ENCODE measurements at regions not wholly inside any gene's neighbourhood (a gene's known extent, or its start where the extent isn't known, plus 50 kb on each side); places are given as distances from the start of the nearest gene placed in this dataset.

GRCh38 chr4:64781737-64782326 lies 372.6 kb upstream of the TECRL start:
- DNase-seq: peak; percentile 2
- no peak for TF ChIP-seq EZH2 (IDR thresholded peaks at IDR 0.05; ENCODE audit: borderline replicate concordance, insufficient read depth, low read depth, low read length, poor library complexity, severe bottlenecking)
- TF ChIP-seq, protein P1, sequence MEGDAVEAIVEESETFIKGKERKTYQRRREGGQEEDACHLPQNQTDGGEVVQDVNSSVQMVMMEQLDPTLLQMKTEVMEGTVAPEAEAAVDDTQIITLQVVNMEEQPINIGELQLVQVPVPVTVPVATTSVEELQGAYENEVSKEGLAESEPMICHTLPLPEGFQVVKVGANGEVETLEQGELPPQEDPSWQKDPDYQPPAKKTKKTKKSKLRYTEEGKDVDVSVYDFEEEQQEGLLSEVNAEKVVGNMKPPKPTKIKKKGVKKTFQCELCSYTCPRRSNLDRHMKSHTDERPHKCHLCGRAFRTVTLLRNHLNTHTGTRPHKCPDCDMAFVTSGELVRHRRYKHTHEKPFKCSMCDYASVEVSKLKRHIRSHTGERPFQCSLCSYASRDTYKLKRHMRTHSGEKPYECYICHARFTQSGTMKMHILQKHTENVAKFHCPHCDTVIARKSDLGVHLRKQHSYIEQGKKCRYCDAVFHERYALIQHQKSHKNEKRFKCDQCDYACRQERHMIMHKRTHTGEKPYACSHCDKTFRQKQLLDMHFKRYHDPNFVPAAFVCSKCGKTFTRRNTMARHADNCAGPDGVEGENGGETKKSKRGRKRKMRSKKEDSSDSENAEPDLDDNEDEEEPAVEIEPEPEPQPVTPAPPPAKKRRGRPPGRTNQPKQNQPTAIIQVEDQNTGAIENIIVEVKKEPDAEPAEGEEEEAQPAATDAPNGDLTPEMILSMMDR (IDR thresholded peaks at IDR 0.05): peak; percentile 68
- Histone ChIP-seq H3K4me1 (ENCODE audit: control insufficient read depth in 2 of 2, insufficient read depth in 2 of 2, low read length in 2 of 2) (no peaks in the 10 kb centered on the region), H3K36me3 (replicated peaks in 1 of 2; ENCODE audit: control extremely low read depth in 1 of 2, control insufficient read depth in 1 of 2, extremely low read depth in 1 of 2, insufficient read depth in 2 of 2, low read length in 1 of 2) (no peaks in the 10 kb centered on the region), H3K9me3 (ENCODE audit: control extremely low read depth in 1 of 3, control insufficient read depth in 2 of 3, insufficient read depth in 1 of 3, low read length in 2 of 3) (no peaks in the 10 kb centered on the region), H3K9ac (ENCODE audit: low read length) (no peak overlapping the region), H4K20me1 (ENCODE audit: control insufficient read depth, insufficient read depth, low read length, poor library complexity, severe bottlenecking) (no peaks in the 10 kb centered on the region), H3K4me3 (ENCODE audit: control extremely low read depth in 1 of 5, extremely low read depth in 1 of 5, insufficient read depth in 1 of 5, low read depth in 2 of 5, low read length in 4 of 5) (no peak overlapping the region), H3K27me3 (replicated peaks in 1 of 4; ENCODE audit: control extremely low read depth in 1 of 4, control insufficient read depth in 3 of 4, insufficient read depth in 4 of 4, low read length in 3 of 4) (no peaks in the 10 kb centered on the region), H3K79me2 (ENCODE audit: control insufficient read depth, insufficient read depth, low read length) (no peaks in the 10 kb centered on the region), H3K27ac (ENCODE audit: low read length in 2 of 2) (no peak overlapping the region), H3K4me2 (replicated peaks; ENCODE audit: low read depth, low read length, poor library complexity, severe bottlenecking) (no peak overlapping the region), H2AFZ (ENCODE audit: insufficient read depth, low read depth, low read length, poor library complexity, severe bottlenecking) (no peak overlapping the region)
- H3K27me3 Mint-ChIP-seq: no peaks in the 10 kb centered on the region
- intact Hi-C loops (cut with micrococcal nuclease): no loop called here
- H3K27ac Mint-ChIP-seq: no peak overlapping the region
- no peaks in the 10 kb centered on the region for H3K9me3 Mint-ChIP-seq (ENCODE audit: insufficient read depth)
- POLR2A ChIA-PET: no interaction called here
- H3K4me3 Mint-ChIP-seq: no peak overlapping the region
- no peaks in the 10 kb centered on the region for H3K4me1 Mint-ChIP-seq
- no CpG with 5 or more reads among the region's 3 CpGs for WGBS (ENCODE audit: insufficient coverage)
- ATAC-seq (ENCODE audit: low read depth): no peak
- CTCF ChIA-PET: interaction anchor here (0.9 kb wide), 1 partner anchor 10 kb away, joined by 3 read pairs; no protein-coding TSS in a partner anchor

DNA sequence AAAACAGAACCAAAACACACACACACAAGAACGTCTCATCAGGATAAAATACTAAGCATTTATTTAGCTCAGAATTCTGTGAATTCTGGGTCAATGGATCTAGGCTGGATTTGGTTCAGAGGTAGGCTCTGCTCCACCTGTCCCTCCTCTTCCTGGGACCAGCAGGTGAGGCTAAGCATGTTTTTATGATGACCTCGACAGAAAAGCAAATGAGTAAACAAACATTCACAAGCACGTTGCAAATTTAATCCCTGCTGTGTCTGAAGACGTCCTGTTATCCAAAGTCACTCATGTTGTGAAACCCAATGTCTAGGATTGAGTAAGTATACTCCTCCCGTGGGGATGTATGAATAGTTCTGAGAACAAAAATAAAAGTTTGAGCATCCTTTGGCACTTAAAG lies 371.4 kb upstream of the TECRL start:
- ChIA-PET CTCF (no interaction called here), POLR2A (no interaction called here)
- H3K79me2 ChIP-seq (ENCODE audit: control insufficient read depth, insufficient read depth, low read length): no peaks in the 10 kb centered on the region
- intact Hi-C loops (cut with micrococcal nuclease): no loop called here
- Mint-ChIP-seq H3K9me3 (ENCODE audit: insufficient read depth) (no peaks in the 10 kb centered on the region), H3K4me1 (no peaks in the 10 kb centered on the region), H3K27me3 (no peaks in the 10 kb centered on the region), H3K4me3 (no peak overlapping the region), H3K27ac (no peak overlapping the region)
- TF ChIP-seq, protein P1 (IDR thresholded peaks at IDR 0.05): no peak
- no peak for TF ChIP-seq EZH2 (IDR thresholded peaks at IDR 0.05; ENCODE audit: borderline replicate concordance, insufficient read depth, low read depth, low read length, poor library complexity, severe bottlenecking)
- no peaks in the 10 kb centered on the region for H3K27me3 ChIP-seq (replicated peaks in 1 of 4; ENCODE audit: control extremely low read depth in 1 of 4, control insufficient read depth in 3 of 4, insufficient read depth in 4 of 4, low read length in 3 of 4)
- H3K9me3 ChIP-seq (ENCODE audit: control extremely low read depth in 1 of 3, control insufficient read depth in 2 of 3, insufficient read depth in 1 of 3, low read length in 2 of 3): no peaks in the 10 kb centered on the region
- no peak overlapping the region for H2AFZ ChIP-seq (ENCODE audit: insufficient read depth, low read depth, low read length, poor library complexity, severe bottlenecking)
- no peak overlapping the region for H3K4me2 ChIP-seq (replicated peaks; ENCODE audit: low read depth, low read length, poor library complexity, severe bottlenecking)
- ATAC-seq (ENCODE audit: low read depth) (no peak), DNase-seq (no peak)
- H3K4me1 ChIP-seq (ENCODE audit: control insufficient read depth in 2 of 2, insufficient read depth in 2 of 2, low read length in 2 of 2): no peaks in the 10 kb centered on the region
- H4K20me1 ChIP-seq (ENCODE audit: control insufficient read depth, insufficient read depth, low read length, poor library complexity, severe bottlenecking): no peaks in the 10 kb centered on the region
- no peaks in the 10 kb centered on the region for H3K36me3 ChIP-seq (replicated peaks in 1 of 2; ENCODE audit: control extremely low read depth in 1 of 2, control insufficient read depth in 1 of 2, extremely low read depth in 1 of 2, insufficient read depth in 2 of 2, low read length in 1 of 2)
- H3K9ac ChIP-seq (ENCODE audit: low read length): no peak overlapping the region
- WGBS (ENCODE audit: insufficient coverage): no CpG with 5 or more reads among the region's 5 CpGs
- H3K4me3 ChIP-seq (ENCODE audit: control extremely low read depth in 1 of 5, extremely low read depth in 1 of 5, insufficient read depth in 1 of 5, low read depth in 2 of 5, low read length in 4 of 5): no peak overlapping the region
- H3K27ac ChIP-seq (ENCODE audit: low read length in 2 of 2): no peak overlapping the region

All from B cell (primary cell).